ENCODE measurements at regions not wholly inside any gene's neighbourhood (a gene's known extent, or its start where the extent isn't known, plus 50 kb on each side); places are given as distances from the start of the nearest gene placed in this dataset.
"Not testable (repeated sequence)": the region's sequence is repeated elsewhere in the genome, so short reads cannot be mapped to it uniquely, and the experiment has no call there.

- DNase-seq (ENCODE audit: low read depth in 2 of 2): no peak
These were observed 84.0 kb upstream of the EXOC2 start for GRCh38 chr6:776951-777350.

GRCh38 chr6:776528-776931 is 83.6 kb upstream of the EXOC2 start:
- DNase-seq (ENCODE audit: low read depth in 2 of 2): no peak

- DNase-seq (ENCODE audit: low read depth in 2 of 2): no peak
These were observed 82.9 kb upstream of the EXOC2 start for GRCh38 chr6:775863-776262.

- not testable (repeated sequence) for DNase-seq (ENCODE audit: low read depth in 2 of 2)
These were observed 78.7 kb upstream of the EXOC2 start for GRCh38 chr6:771683-772082.

GRCh38 chr6:767755-768512 is 75.0 kb upstream of the EXOC2 start:
- no peak for DNase-seq (ENCODE audit: low read depth in 2 of 2)

GRCh38 chr6:766625-767024 is 73.7 kb upstream of the EXOC2 start:
- DNase-seq (ENCODE audit: low read depth in 2 of 2): no peak

GRCh38 chr6:761997-762396 is 69.1 kb upstream of the EXOC2 start:
- no peak for DNase-seq (ENCODE audit: low read depth in 2 of 2)

- DNase-seq (ENCODE audit: low read depth in 2 of 2): no peak
These were observed 68.3 kb upstream of the EXOC2 start for GRCh38 chr6:760982-761955.

GRCh38 chr6:759729-760128 is 66.8 kb upstream of the EXOC2 start:
- no peak for DNase-seq (ENCODE audit: low read depth in 2 of 2)

GRCh38 chr6:756224-756623 is 63.3 kb upstream of the EXOC2 start:
- no peak for DNase-seq (ENCODE audit: low read depth in 2 of 2)

- no peak for DNase-seq (ENCODE audit: low read depth in 2 of 2)
These were observed 61.3 kb upstream of the EXOC2 start for GRCh38 chr6:754202-754601.

GRCh38 chr6:753486-753885 is 60.5 kb upstream of the EXOC2 start:
- DNase-seq (ENCODE audit: low read depth in 2 of 2): no peak

- no peak for DNase-seq (ENCODE audit: low read depth in 2 of 2)
These were observed 59.5 kb upstream of the EXOC2 start for GRCh38 chr6:752438-752837.

- no peak for DNase-seq (ENCODE audit: low read depth in 2 of 2)
These were observed 58.8 kb upstream of the EXOC2 start for GRCh38 chr6:751765-752164.

GRCh38 chr6:747921-748320 is 55.0 kb upstream of the EXOC2 start:
- no peak for DNase-seq (ENCODE audit: low read depth in 2 of 2)

- DNase-seq (ENCODE audit: low read depth in 2 of 2): no peak
These were observed 54.1 kb upstream of the EXOC2 start for GRCh38 chr6:747028-747427.

- DNase-seq (ENCODE audit: low read depth in 2 of 2): no peak
These were observed 51.9 kb upstream of the EXOC2 start for GRCh38 chr6:744666-745353.

GRCh38 chr6:743320-744096 is 50.6 kb upstream of the EXOC2 start:
- no peak for DNase-seq (ENCODE audit: low read depth in 2 of 2)

Data from fibroblast of skin of left biceps (primary cell).